ENCODE measurements at regions not wholly inside any gene's neighbourhood (a gene's known extent, or its start where the extent isn't known, plus 50 kb on each side); places are given as distances from the start of the nearest gene placed in this dataset.
"Not testable (repeated sequence)": the region's sequence is repeated elsewhere in the genome, so short reads cannot be mapped to it uniquely, and the experiment has no call there.

DNA sequence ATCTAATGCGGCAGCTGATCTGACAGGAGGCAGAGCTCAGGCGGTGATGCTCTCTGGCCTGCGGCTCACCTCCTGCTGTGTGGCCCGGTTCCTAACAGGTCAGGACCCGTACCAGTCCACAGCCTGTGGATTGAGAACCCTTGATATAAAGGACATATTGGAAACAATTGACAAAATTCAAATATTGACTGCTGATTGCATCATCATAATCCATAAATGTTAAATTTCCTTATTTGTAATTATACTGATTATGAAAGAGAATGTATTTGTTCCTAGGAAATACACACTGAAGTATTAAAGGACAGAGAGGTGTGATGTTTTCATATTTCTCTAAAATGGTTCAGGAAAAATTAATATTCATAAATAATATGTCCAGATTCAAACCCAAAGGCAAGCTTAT is 63.8 kb upstream of the SRD5A2 start:
- Histone ChIP-seq H3K4me3 (ENCODE audit: low read depth, low read length) (no peak overlapping the region), H3K9me3 (0 out of 2 replicates have a peak, but pooled peaks cover 3% of the 10 kb centered on the region), H3K4me1 (no peaks in the 10 kb centered on the region), H3K36me3 (ENCODE audit: control insufficient read depth, insufficient read depth, low read length) (no peaks in the 10 kb centered on the region), H3K27me3 (replicated peaks; ENCODE audit: control insufficient read depth, insufficient read depth, low read length) (peaks cover 1% of the 10 kb centered on the region)
- ChIA-PET POLR2A (no interaction called here), CTCF (no interaction called here)
- Mint-ChIP-seq H3K4me1 (ENCODE audit: low read depth, unreplicated experiment) (no peaks in the 10 kb centered on the region), H3K4me3 (ENCODE audit: unreplicated experiment) (no peak overlapping the region), H3K27me3 (ENCODE audit: insufficient read depth, unreplicated experiment) (peaks cover 11% of the 10 kb centered on the region), H3K27ac (ENCODE audit: unreplicated experiment) (no peak overlapping the region), H3K36me3 (ENCODE audit: insufficient read depth, unreplicated experiment) (no peaks in the 10 kb centered on the region), H3K9me3 (ENCODE audit: unreplicated experiment) (no peaks in the 10 kb centered on the region)
- BruUV-seq (replicated peaks) = no TSS peak
- intact Hi-C loops (cut with micrococcal nuclease; ENCODE audit: unreplicated experiment) = no loop called here
- TF ChIP-seq, protein P1, sequence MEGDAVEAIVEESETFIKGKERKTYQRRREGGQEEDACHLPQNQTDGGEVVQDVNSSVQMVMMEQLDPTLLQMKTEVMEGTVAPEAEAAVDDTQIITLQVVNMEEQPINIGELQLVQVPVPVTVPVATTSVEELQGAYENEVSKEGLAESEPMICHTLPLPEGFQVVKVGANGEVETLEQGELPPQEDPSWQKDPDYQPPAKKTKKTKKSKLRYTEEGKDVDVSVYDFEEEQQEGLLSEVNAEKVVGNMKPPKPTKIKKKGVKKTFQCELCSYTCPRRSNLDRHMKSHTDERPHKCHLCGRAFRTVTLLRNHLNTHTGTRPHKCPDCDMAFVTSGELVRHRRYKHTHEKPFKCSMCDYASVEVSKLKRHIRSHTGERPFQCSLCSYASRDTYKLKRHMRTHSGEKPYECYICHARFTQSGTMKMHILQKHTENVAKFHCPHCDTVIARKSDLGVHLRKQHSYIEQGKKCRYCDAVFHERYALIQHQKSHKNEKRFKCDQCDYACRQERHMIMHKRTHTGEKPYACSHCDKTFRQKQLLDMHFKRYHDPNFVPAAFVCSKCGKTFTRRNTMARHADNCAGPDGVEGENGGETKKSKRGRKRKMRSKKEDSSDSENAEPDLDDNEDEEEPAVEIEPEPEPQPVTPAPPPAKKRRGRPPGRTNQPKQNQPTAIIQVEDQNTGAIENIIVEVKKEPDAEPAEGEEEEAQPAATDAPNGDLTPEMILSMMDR (IDR thresholded peaks at IDR 0.05; ENCODE audit: insufficient read depth in 1 of 2, low read depth in 1 of 2, low read length in 1 of 2, severe bottlenecking in 1 of 2, unreplicated experiment in 1 of 2) = no peak
- no peak for DNase-seq

GRCh38 chr2:31642707-31643106 is 62.0 kb upstream of the SRD5A2 start:
- Mint-ChIP-seq H3K27me3 (ENCODE audit: insufficient read depth, unreplicated experiment) (peaks cover 15% of the 10 kb centered on the region), H3K9me3 (ENCODE audit: unreplicated experiment) (no peaks in the 10 kb centered on the region), H3K4me1 (ENCODE audit: low read depth, unreplicated experiment) (no peaks in the 10 kb centered on the region), H3K36me3 (ENCODE audit: insufficient read depth, unreplicated experiment) (no peaks in the 10 kb centered on the region), H3K4me3 (ENCODE audit: unreplicated experiment) (no peak overlapping the region), H3K27ac (ENCODE audit: unreplicated experiment) (no peak overlapping the region)
- no peak for DNase-seq
- Histone ChIP-seq H3K4me3 (ENCODE audit: low read depth, low read length) (no peak overlapping the region), H3K36me3 (ENCODE audit: control insufficient read depth, insufficient read depth, low read length) (no peaks in the 10 kb centered on the region), H3K27me3 (replicated peaks; ENCODE audit: control insufficient read depth, insufficient read depth, low read length) (peaks cover 1% of the 10 kb centered on the region; the same call in 1 of the 2 replicates), H3K4me1 (no peaks in the 10 kb centered on the region), H3K9me3 (0 out of 2 replicates have a peak, but pooled peaks cover 3% of the 10 kb centered on the region)
- no TSS peak for BruUV-seq (replicated peaks)
- intact Hi-C loops (cut with micrococcal nuclease; ENCODE audit: unreplicated experiment) = no loop called here
- POLR2A ChIA-PET = no interaction called here
- CTCF ChIA-PET = no interaction called here
- TF ChIP-seq, protein P1 (IDR thresholded peaks at IDR 0.05; ENCODE audit: insufficient read depth in 1 of 2, low read depth in 1 of 2, low read length in 1 of 2, severe bottlenecking in 1 of 2, unreplicated experiment in 1 of 2) = no peak

GRCh38 chr2:31632201-31632600 is 51.5 kb upstream of the SRD5A2 start:
- DNase-seq; H3K36me3 Mint-ChIP-seq (ENCODE audit: insufficient read depth, unreplicated experiment); H3K4me3 ChIP-seq (ENCODE audit: low read depth, low read length); H3K27me3 ChIP-seq (replicated peaks; ENCODE audit: control insufficient read depth, insufficient read depth, low read length); H3K36me3 ChIP-seq (ENCODE audit: control insufficient read depth, insufficient read depth, low read length); H3K9me3 Mint-ChIP-seq (ENCODE audit: unreplicated experiment); H3K4me1 Mint-ChIP-seq (ENCODE audit: low read depth, unreplicated experiment); BruUV-seq (replicated peaks); H3K4me1 ChIP-seq; intact Hi-C loops (cut with micrococcal nuclease; ENCODE audit: unreplicated experiment); H3K9me3 ChIP-seq; CTCF ChIA-PET; H3K4me3 Mint-ChIP-seq (ENCODE audit: unreplicated experiment); POLR2A ChIA-PET; H3K27ac Mint-ChIP-seq (ENCODE audit: unreplicated experiment): not testable (repeated sequence)
- H3K27me3 Mint-ChIP-seq (ENCODE audit: insufficient read depth, unreplicated experiment) = peaks cover 18% of the 10 kb centered on the region

All from Caco-2 (cell line).